Lower lobe of right lung (tissue), 2 donors: ENCODE measurements at regions not wholly inside any gene's neighbourhood (a gene's known extent, or its start where the extent isn't known, plus 50 kb on each side); places are given as distances from the start of the nearest gene placed in this dataset.

Source experiments
- ATAC-seq, 2 donors: fragments of 200-7000 bp; cut with Tn5 transposase; one replicate each; pipeline ENCODE4 v1.9.1; 2020 to 2022; ENCODE audit warnings: mild to moderate bottlenecking in 2 of 2, moderate library complexity in 2 of 2
- DNase-seq: peaks from one replicate; pipeline ENCODE4 v3.0.0-alpha.2; 2020
- H3K27ac ChIP-seq: fragments of 200-600 bp; one replicate; pipeline ENCODE4 v1.8.0; 2022
- H3K27me3 ChIP-seq: fragments of 200-600 bp; one replicate; pipeline ENCODE4 v1.8.0; 2022; ENCODE audit warnings: low read depth
- H3K36me3 ChIP-seq: fragments of 200-600 bp; one replicate; pipeline ENCODE4 v1.8.0; 2022; ENCODE audit warnings: mild to moderate bottlenecking
- H3K4me1 ChIP-seq: fragments of 200-600 bp; one replicate; pipeline ENCODE4 v1.8.0; 2022
- H3K4me3 ChIP-seq: fragments of 200-600 bp; one replicate; pipeline ENCODE4 v1.8.0; 2022; ENCODE audit warnings: mild to moderate bottlenecking
- H3K9me3 ChIP-seq: fragments of 200-600 bp; one replicate; pipeline ENCODE4 v1.8.0; 2022
- CTCF ChIP-seq: fragments of 200-600 bp; IDR thresholded peaks from one replicate; pipeline ENCODE4 v1.8.0; 2022; ENCODE audit warnings: antibody characterized with exemption, mild to moderate bottlenecking
- intact Hi-C: fragments of 100-400 bp; cut with DNase I; formaldehyde crosslinking; loops from one replicate; pipeline ENCODE4 v1.11.0; 2022
- donor health status: DM: no; HTN: yes; CAD: no; lungs with severe emphysema.

GRCh38 chr5:102040326-102040725 lies 255.8 kb downstream of the SLCO4C1 start:
- no peaks in the 10 kb centered on the region for H3K9me3 ChIP-seq

GRCh38 chr5:102036927-102037326 lies 259.2 kb downstream of the SLCO4C1 start:
- no peak overlapping the region for H3K4me3 ChIP-seq
- no peak for TF ChIP-seq CTCF
- intact Hi-C loops: no loop called here
- H3K9me3 ChIP-seq: no peaks in the 10 kb centered on the region
- H3K27me3 ChIP-seq: no peaks in the 10 kb centered on the region
- no peak overlapping the region for H3K27ac ChIP-seq
- DNase-seq: no peak
- ATAC-seq: no peak
- no peaks in the 10 kb centered on the region for H3K36me3 ChIP-seq
- no peaks in the 10 kb centered on the region for H3K4me1 ChIP-seq

More at GRCh38 chr5:102040326-102040725, 255.8 kb downstream of the SLCO4C1 start:
- intact Hi-C loops: no loop called here
- TF ChIP-seq CTCF: no peak
- Histone ChIP-seq H3K4me1 (no peaks in the 10 kb centered on the region), H3K36me3 (no peaks in the 10 kb centered on the region), H3K27me3 (no peaks in the 10 kb centered on the region), H3K4me3 (no peak overlapping the region), H3K27ac (no peak overlapping the region)
- ATAC-seq: no peak
- DNase-seq: no peak

GRCh38 chr5:102031711-102032110 lies 264.4 kb downstream of the SLCO4C1 start:
- DNase-seq (no peak), ATAC-seq (no peak)
- no peaks in the 10 kb centered on the region for H3K36me3 ChIP-seq
- no peaks in the 10 kb centered on the region for H3K9me3 ChIP-seq
- H3K4me1 ChIP-seq: no peaks in the 10 kb centered on the region
- no peaks in the 10 kb centered on the region for H3K27me3 ChIP-seq
- intact Hi-C loops: no loop called here
- no peak for TF ChIP-seq CTCF
- H3K4me3 ChIP-seq: no peak overlapping the region
- no peak overlapping the region for H3K27ac ChIP-seq

GRCh38 chr5:102018690-102019089 lies 277.4 kb downstream of the SLCO4C1 start:
- ATAC-seq (no peak), DNase-seq (peak; percentile 24)
- intact Hi-C loops: no loop called here
- Histone ChIP-seq H3K4me1 (no peaks in the 10 kb centered on the region), H3K27ac (no peak overlapping the region), H3K4me3 (no peak overlapping the region), H3K27me3 (no peaks in the 10 kb centered on the region), H3K36me3 (no peaks in the 10 kb centered on the region), H3K9me3 (no peaks in the 10 kb centered on the region)
- TF ChIP-seq CTCF: no peak

GRCh38 chr5:102018279-102018678 lies 277.8 kb downstream of the SLCO4C1 start:
- no peak overlapping the region for H3K4me3 ChIP-seq
- no peaks in the 10 kb centered on the region for H3K36me3 ChIP-seq
- no peak overlapping the region for H3K27ac ChIP-seq
- no peak for ATAC-seq
- no peak for TF ChIP-seq CTCF
- H3K27me3 ChIP-seq: no peaks in the 10 kb centered on the region
- intact Hi-C loops: no loop called here
- no peaks in the 10 kb centered on the region for H3K4me1 ChIP-seq
- H3K9me3 ChIP-seq: no peaks in the 10 kb centered on the region
- DNase-seq: no peak

- no peak for DNase-seq
- H3K9me3 ChIP-seq: no peaks in the 10 kb centered on the region
- no peak for ATAC-seq
- intact Hi-C loops: no loop called here
- H3K27me3 ChIP-seq: no peaks in the 10 kb centered on the region
- no peaks in the 10 kb centered on the region for H3K4me1 ChIP-seq
- no peaks in the 10 kb centered on the region for H3K36me3 ChIP-seq
- no peak overlapping the region for H3K27ac ChIP-seq
- H3K4me3 ChIP-seq: no peak overlapping the region
- no peak for TF ChIP-seq CTCF
Observed at GRCh38 chr5:102014371-102014770, 281.7 kb downstream of the SLCO4C1 start.
